GM21619 (cell line): ENCODE measurements at regions not wholly inside any gene's neighbourhood (a gene's known extent, or its start where the extent isn't known, plus 50 kb on each side); places are given as distances from the start of the nearest gene placed in this dataset.

ENCODE experiments used
- ATAC-seq: cut with Tn5 transposase; IDR thresholded peaks from one replicate; pipeline ENCODE4 v1.9.1; 2021; ENCODE audit not compliant: unreplicated experiment

DNA sequence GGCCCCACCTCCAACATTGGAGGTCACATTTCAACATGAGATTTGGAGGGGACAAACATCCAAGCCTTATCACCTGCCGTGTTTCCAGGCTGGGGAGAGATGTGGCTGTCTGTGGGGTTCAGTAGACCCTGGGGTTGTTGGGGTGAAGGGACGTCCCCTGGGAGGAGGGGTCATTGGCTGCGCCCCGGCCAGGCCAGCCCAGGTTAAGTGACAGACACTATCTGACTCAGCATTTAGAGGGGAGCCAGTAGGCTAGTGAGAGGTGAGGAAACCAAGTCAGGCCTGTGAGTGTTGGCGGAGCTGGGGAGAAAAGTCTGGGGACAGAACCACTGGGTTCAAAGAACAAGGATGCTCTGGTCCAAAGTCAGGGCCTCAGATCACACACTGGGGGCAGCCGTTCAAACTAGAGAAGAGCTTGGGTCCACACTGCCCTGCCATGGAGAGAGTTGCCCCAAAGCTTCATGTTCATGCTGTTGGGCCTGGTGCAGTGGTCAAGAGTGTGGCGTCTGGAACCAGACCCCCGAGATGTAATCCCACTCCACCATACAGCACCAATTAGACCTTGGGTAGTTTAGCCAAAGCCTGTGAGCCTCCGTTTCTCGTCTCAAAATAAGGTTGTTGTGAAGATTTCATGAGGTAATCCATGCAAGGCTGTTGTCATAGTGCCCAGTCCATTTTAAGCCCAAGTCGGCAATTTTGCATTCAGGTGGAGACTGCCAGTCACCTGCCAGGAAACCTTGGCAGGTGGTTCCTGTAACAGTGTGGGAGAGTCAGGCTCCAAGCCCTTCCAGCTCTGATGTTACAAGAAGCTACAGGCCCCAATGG is 1289.6 kb downstream of the TBC1D22A start:
- ATAC-seq: no peak

DNA sequence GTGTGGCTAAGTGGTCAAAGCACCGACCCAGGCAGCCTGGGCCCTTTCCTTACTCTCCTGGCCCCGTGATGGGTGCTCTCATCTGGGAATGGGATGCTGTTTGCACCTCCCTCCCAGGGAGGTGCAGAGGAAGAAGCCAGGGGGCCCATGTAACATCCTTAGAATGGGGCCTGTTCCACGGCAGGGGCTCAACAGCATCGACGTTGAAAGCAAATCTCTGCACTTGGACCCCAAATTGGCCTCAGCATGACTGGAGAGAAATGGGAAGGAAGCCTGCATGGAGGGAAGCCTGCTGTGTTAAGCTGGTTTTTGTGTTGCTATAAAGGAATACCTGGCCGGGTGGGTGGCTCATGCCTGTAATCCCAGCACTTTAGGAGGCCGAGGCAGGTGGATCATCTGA is 1288.4 kb downstream of the TBC1D22A start:
- no peak for ATAC-seq

DNA sequence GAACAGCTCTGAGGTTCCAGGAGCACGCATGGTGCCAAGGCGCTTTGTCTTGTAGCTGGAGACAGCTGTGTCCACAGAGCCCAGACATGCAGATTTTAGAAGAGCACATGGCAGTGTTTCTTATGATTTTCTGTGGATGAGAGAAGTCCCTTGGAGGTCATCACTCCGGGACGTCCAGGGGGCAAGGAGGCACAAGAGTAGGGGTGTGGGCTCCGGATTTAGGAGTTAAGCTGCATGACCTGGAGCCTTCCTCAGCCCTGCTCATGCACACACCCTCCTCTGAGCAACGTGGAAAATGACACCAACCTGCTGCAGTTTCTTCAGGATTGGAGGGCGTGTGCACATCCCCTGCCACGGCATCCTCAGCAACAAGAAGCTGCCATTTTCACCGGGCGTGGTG is 1286.7 kb downstream of the TBC1D22A start:
- ATAC-seq: no peak

DNA sequence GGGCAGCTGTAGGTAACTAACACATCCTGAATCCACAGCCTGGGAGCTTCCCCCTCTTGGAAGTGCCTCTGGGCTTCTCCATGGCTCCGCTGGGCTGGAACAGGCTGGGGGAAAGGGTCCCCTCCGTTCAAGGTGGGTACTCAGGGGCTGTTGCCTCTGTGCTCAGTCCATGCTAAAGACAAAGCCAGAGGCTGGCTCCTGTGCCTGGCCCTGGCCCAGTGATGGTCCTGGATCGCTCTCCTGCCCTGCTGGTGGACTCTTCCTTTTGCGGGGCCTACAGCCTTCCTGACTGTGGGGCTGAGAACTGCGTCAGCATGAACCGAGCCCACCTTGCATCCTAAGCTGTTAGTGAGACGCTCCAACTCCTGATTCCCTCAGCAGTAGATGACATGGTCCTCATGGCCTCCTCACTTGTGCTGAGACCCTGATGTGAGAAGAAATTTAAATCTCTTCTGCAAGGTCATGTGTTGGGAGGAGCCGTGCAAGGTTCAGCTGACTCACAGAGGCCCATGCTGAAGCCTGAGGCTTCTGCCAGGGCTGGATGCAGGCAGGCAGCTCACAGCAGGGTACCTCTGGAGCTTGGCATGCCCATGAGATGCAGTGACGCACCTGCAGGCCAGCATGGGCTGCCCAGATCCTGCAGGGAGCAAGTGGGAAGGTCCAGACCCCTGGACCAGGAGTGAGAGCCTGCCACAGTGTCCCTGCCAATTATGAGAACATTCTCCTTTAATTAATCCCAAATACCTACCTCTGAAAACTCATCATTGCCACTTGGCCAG is 1285.5 kb downstream of the TBC1D22A start:
- ATAC-seq: no peak

DNA sequence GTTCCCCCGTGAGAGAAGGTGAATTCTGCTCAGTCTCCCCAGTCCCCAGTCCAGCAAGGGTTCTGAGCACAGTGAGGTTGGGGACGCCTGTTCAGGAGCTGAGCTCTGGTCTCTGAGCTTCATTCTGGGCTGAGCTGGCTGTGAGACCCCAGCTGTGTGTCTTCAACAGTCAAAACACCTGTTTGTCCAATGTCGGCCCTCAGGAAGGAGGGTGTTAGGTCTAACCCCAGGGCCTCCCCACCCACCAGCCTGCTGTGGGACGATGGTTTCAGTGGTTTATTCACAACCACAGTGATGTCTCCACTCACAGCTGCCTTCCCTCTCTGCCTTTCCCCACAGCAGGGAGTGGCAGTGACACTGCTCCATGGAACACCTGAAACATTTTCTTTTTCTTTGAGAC is 1282.9 kb downstream of the TBC1D22A start:
- ATAC-seq: peak; percentile 89

DNA sequence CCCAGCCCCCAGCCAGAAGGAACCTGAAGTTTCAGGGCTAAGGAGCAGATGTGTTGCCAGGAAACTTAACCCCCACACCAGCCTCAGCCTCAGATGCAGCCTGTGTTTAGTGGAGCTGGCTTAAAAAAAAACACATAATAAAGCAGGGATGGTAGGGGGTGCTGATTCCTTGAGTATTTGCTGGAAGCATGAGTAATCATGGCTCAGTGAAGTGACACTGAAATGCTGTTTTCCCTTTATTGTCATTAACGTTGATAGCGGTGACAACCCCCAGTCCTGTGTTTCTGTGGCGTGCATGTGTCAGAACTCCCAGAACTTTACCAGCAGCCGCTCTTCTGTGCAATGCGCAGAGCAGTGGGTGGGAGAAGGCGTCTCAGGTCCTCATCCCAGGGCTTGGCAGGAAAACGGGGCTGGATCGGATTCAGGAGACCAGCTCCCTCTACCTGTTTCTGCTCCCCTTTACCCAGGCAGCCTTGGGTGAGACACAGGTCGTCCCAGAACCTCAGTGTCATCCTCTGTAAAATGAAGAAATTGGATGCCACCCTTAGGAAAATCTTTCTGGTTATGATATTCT is 1282.1 kb downstream of the TBC1D22A start:
- ATAC-seq: no peak

DNA sequence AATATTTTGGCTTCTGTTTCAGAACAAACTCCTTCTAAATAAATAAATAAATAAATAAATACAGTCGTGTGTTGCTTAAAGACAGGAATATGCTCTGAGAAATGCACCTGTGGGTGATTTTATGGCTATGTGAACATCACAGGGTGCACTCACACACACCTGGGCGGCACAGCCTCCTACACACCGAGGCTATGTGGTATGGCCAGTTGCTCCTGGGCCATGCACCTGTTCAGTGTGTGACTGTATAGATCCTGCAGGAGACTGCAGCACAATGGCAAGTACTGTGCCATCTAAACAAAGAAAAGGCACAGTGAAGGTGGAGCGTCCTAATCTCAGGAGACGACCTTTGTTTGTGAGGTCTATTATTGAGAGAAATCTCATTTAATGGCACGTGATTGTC is 1281.1 kb downstream of the TBC1D22A start:
- ATAC-seq: no peak

DNA sequence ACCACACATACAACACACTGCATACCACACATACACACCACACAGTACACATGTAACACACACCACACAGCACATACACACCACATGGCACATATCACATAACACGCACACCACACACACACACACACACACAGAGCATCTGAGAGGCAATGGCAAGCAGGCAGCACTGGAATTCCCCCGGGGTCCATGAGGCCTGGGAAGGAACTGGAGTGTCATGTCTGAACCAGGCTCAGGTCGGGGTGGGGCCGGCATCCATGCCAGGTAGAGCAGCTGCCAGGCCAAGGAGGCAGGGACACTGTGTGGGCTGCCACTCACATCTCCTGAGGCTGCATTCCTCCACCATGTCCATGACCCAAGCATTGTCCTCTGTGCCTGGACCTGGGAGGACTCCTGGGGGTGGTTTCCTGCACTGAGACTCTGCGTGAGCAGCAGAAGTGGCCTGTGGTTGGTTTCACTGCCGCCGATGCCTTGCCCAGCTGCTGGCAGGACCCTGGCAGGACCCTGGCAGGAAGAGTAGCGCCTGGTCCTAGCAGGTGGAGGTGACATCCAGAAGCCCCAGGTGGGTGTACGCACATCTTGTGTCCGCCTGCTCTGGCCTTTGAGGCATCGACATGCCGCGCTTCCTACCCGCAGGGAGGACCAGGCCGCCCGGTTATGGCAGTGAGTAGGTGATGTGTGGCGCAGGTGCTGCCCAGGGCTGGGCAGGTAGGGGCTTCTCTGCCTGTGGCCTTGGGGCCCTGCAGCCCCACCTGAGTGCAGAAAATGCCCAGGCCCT is 1280.4 kb downstream of the TBC1D22A start:
- ATAC-seq: no peak

DNA sequence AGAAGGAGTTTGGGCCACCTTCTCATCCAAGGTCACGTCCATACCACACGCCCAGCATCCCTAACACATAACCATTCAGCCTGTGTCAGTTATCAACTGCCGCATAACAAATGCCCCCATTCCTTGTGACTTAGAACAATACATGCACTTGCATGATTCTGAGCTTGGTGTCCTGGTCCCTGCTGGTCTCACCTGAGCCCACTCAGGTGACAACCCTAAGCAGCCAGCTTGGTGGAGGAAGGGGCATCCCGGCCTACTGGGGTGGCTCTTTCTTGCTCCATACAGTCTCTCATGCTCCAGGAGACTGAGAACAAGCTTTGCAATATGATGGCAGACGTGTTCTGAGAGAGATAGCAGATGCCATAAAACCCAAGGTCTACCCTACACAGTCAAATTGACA is 1276.9 kb downstream of the TBC1D22A start:
- no peak for ATAC-seq

DNA sequence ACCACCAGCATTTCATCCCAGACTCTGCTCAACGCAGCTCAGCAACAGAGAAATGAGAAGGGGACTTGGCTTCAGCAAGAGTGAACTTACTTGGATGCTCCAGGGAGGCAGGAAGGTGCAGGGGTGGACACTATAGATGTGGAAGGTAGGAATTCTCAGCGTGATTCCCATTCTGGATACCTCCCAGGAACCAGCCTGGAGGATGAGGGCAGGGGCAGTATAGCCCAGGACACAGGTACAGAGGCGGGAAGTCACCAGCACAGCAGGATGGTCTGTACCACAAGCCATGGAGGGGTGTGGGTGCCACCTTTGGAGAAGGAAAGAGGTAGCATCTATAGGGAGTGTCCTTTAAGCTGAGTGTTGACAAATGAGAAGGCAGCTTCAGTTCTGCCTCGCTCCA is 1275.2 kb downstream of the TBC1D22A start:
- no peak for ATAC-seq

DNA sequence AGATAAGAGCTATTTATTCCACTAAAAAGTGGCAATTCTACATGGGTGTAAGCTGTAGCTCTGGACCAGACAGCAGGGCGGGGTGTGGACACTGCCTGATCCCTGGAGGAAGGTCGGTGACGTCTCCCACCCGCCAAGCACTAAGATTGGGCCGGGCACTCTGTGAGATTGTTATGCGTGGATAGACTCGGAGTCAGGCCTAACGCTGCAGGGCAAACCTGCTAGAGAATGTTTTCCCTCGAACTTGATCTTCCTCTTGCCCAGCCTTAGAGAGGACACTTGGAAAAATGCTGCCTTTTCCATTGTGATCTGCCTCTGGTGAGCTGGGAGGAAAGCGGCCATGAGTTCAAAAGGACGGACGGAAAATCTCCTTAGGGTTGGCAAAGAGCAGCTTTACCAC is 1273.4 kb downstream of the TBC1D22A start:
- ATAC-seq: no peak

DNA sequence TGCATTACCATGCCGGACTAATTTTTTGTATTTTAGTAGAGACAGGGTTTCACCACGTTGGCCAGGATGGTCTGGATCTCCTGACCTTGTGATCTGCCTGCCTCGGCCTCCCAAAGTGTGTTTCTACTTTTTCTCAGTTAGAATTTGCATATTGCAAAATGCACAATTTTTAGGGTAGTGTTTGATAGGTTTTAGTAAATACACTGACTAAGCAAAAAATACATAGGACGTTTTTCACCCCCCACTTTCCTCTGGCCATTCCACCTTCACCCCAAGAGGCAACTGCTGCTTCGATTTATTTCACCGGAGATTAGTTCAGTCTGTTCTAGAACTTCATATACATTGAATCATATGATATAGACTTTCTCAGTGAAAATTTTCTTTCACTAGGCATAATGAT is 1269.1 kb downstream of the TBC1D22A start:
- no peak for ATAC-seq

DNA sequence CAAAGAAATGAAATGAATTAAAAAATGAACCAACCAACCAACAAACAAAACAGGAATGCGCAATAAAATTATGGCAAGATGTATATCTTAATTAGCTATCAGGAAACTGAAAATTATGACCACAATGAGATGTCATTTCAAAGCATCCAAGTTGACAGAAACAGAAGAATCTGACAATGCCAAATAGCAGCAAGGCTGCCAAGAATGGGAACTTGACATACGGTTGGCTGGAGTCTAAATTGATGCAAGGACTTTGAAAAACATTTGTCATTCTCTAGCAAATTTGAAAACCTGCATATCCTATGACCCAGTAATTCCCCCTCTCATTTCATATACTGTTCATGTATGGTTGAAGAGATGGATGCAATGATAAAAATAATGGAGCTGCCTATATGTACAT is 1262.6 kb downstream of the TBC1D22A start:
- ATAC-seq: no peak

DNA sequence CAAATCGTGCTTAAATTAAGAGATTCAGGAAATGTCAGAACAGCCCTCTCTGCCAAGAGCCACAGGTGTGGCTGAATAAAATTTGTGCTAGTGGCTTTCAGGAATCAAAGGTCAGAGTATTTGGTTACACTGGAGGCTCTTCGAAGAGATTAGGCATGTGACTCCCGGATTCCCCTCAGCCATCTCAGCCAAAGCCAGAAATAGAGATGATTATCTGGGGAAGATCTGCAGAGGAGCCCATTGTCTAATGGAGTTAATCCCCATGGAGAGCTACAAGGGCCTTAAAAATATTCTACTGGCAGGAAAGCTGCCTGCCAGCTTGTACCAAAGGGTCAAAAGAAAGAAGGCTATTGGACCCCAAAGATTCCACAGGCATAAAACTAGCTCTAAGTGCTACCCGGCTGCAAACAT is 1259.5 kb downstream of the TBC1D22A start:
- ATAC-seq: no peak

DNA sequence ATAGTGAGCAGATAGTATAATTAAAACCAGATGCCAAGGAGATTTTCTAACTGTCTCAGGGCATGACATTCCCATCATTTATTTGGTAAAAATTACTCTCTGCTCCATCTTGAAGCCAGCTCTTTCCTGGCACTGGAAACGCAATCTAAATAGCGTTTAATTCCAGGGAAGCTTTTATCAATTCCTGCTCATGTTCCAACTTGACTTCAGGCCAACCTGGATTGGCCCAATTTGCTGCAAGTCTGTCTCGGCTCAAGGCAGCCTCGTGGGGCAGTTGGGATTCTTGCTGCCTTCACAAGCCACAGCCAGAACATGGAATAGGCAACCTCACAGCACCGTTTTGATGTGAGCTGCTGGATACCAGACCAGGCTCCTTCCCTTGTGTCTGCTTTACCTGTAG is 1255.9 kb downstream of the TBC1D22A start:
- ATAC-seq: no peak

DNA sequence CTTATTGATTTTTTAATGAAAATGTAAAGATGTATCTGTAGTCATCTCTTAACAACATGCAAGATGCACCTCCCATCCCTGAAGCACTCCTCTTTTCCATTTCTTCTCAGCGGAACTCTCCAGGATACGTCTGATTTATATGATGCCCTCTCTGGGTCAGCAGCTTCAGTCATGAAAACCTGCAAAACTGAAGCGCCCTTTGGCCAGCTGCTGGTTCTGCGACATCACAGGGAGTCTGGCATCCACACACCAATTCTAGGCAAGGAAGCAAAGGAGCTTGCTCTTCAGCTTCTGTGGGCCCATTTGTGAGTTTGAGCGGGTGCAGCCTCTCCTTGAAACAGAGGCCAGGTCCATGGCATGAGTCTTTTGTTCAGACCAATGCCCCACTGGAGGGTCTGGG is 1253.3 kb downstream of the TBC1D22A start:
- no peak for ATAC-seq

DNA sequence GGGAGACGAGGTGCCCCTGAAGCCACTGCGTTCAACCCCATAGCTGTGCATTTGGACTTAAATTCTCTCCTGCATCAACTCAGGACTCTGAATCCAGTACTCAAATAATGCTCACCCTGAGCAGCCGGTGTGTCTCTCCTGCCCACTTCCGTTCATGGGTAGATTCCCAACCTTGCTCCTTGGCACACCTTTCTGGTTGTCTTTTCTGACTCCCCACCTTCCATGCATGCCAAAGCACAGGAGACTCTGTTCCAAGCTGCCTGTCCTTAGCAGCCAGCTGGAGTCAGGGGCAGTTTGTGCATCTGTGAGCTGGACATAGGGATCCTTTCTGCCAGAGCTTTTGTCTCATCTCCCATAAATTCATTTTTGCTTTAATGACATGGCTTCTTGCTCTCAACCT is 1242.5 kb downstream of the TBC1D22A start:
- no peak for ATAC-seq

DNA sequence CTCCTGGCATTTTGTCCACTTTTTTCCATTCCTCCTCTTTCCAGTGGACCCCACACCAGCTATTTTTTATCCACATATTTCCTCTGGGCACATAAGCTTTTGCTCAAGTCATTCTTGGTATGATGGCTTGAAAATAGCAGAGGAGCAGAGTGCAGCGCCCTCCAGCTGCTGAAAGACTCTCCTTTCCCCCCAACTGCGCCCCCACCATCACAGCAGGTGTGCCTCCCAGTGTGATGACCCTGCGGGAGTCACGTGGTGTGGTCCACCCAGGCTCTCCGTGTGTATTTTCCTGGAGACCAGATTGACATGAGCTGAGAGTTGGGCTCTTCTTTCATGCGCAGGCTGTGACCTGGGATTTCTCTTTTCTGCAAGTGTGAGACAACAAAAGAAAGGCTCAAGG is 1241.6 kb downstream of the TBC1D22A start:
- no peak for ATAC-seq

DNA sequence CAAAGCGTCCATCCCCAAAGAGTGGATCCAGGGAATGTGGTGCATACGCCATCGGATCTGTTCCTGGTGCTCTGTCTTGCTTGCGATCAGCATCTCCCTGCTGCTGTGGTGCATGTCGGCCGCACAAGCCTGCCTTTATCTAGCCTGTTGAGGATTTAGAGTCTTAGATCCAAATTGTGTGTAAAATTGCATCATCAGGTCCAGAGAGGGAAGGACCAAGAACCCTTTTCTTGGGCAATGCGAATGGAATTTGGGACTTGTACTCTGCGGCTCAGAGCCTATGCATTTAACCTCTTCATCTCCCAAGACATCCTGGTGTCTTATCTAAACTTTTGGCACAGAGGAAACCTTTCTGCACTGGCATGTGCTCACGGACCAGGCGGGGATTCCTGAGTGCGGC is 1238.7 kb downstream of the TBC1D22A start:
- ATAC-seq: no peak

DNA sequence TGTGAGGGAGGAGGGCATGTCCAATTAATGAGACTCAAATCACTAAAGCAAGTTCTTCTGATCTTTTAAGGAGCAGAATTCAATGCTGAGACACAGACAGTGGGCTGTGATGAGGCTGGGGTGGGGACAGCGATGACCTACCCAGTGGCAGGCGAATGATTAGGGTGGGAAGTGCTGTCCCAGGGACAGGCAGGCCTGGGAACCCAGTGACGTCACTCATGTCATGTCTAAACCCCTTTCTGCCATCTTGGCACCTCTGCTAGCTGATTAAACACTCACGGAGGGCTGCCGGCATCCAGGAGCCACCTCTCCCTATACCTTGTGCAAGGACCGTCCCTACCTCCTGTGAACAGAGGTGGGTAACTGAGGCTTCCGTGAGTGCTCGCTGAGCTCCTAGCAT is 1235.2 kb downstream of the TBC1D22A start:
- no peak for ATAC-seq

DNA sequence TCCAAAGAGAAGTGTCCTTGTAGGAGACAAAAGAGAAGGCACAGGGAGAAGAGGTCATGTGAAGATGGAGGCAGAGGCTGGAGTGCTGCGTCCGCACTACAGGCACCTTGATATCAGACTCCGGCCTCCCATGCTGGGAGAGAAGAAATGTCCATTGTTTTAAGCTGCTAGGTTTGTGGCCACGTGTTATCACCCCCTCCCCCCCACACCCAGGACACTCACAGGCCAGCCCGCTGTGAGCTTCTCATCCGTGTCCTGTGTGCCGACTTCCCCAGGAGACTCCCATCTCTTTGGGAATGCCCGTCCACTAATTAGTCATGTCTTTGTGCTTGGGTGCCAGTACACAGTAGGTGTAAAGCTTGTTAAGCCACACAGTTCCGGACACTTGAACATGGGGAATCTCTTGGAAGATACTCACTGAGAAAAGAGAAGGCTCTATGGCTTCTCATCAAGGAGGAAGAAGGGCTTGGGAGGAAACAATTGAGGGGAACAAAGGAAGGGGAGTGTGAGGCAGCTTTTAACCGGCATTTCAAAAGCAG is 1234.7 kb downstream of the TBC1D22A start:
- ATAC-seq: no peak
